ENCODE measurements at regions not wholly inside any gene's neighbourhood (a gene's known extent, or its start where the extent isn't known, plus 50 kb on each side); places are given as distances from the start of the nearest gene placed in this dataset.

GRCh38 chr12:46983393-46983793 is 96.0 kb upstream of the PCED1B start:
- Mint-ChIP-seq H3K27me3 (ENCODE audit: low read depth) (no peaks in the 10 kb centered on the region), H3K36me3 (ENCODE audit: insufficient read depth in 1 of 3, low read depth in 3 of 3) (peaks cover 2 to 3% (median 2%) of the 10 kb centered on the region in 3 experiments; a peak in 4 of 7 replicates), H3K4me3 (no peak overlapping the region), H3K27ac (no peak overlapping the region), H3K4me1 (peaks cover 4 to 5% of the 10 kb centered on the region in 2 experiments), H3K9me3 (peaks cover 4 to 7% of the 10 kb centered on the region in 2 experiments; a peak in 4 of 5 replicates)
- no peak overlapping the region for H3K14ac ChIP-seq (ENCODE audit: insufficient read depth, low read length)
- no peak overlapping the region for H3K18ac ChIP-seq (ENCODE audit: insufficient read length, low read depth, low read length)
- no peak overlapping the region for H2AFZ ChIP-seq (ENCODE audit: low read length)
- H2BK15ac ChIP-seq (ENCODE audit: low read depth, low read length), result no peak overlapping the region
- DNase-seq, result no peak
- no peaks in the 10 kb centered on the region for H3K23me2 ChIP-seq (ENCODE audit: insufficient read length, low read depth, low read length, poor library complexity, severe bottlenecking)
- H4K20me1 ChIP-seq (ENCODE audit: control insufficient read depth, insufficient read depth, insufficient read length), result no peaks in the 10 kb centered on the region
- H3K56ac ChIP-seq (ENCODE audit: insufficient read length, low read depth, low read length), result no peak overlapping the region
- TF ChIP-seq, protein P1, sequence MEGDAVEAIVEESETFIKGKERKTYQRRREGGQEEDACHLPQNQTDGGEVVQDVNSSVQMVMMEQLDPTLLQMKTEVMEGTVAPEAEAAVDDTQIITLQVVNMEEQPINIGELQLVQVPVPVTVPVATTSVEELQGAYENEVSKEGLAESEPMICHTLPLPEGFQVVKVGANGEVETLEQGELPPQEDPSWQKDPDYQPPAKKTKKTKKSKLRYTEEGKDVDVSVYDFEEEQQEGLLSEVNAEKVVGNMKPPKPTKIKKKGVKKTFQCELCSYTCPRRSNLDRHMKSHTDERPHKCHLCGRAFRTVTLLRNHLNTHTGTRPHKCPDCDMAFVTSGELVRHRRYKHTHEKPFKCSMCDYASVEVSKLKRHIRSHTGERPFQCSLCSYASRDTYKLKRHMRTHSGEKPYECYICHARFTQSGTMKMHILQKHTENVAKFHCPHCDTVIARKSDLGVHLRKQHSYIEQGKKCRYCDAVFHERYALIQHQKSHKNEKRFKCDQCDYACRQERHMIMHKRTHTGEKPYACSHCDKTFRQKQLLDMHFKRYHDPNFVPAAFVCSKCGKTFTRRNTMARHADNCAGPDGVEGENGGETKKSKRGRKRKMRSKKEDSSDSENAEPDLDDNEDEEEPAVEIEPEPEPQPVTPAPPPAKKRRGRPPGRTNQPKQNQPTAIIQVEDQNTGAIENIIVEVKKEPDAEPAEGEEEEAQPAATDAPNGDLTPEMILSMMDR (conservative IDR thresholded peaks at IDR 0.05), result no peak
- H4K8ac ChIP-seq (replicated peaks; ENCODE audit: insufficient read length, low read depth, low read length), result no peak overlapping the region
- no peak overlapping the region for H3K4me2 ChIP-seq (ENCODE audit: insufficient read depth, insufficient read length, low read length)
- H3K23ac ChIP-seq (ENCODE audit: insufficient read length, low read depth, low read length), result no peak overlapping the region
- no peaks in the 10 kb centered on the region for H3K4me1 ChIP-seq (ENCODE audit: insufficient read depth, low read length)
- WGBS (ENCODE audit: extremely low coverage, insufficient read length, low lambda C conversion rate), result no CpG with 5 or more reads among the region's 2 CpGs
- H3K79me1 ChIP-seq (ENCODE audit: insufficient read depth, low read depth, low read length, poor library complexity, severe bottlenecking), result no peaks in the 10 kb centered on the region
- H4K5ac ChIP-seq (ENCODE audit: insufficient read length, low read depth, low read length), result no peak overlapping the region
- H3K27ac ChIP-seq (ENCODE audit: insufficient read length, low read depth, low read length), result no peak overlapping the region
- no peak overlapping the region for H4K91ac ChIP-seq (ENCODE audit: insufficient read length, low read depth, low read length)
- no peak overlapping the region for H3T11ph ChIP-seq (ENCODE audit: low read length)
- no peak overlapping the region for H2AK5ac ChIP-seq (ENCODE audit: insufficient read length, low read length)
- H3K9ac ChIP-seq (ENCODE audit: extremely low read depth, insufficient read length, low read length), result no peak overlapping the region
- H2BK120ac ChIP-seq (ENCODE audit: low read depth, low read length, poor library complexity, severe bottlenecking), result no peak overlapping the region
- H3K27me3 ChIP-seq (ENCODE audit: insufficient read depth, low read length), result no peaks in the 10 kb centered on the region
- H3K9me3 ChIP-seq (ENCODE audit: control insufficient read depth, low read depth, low read length), result no peaks in the 10 kb centered on the region
- H3K4ac ChIP-seq (ENCODE audit: low read depth, low read length), result no peak overlapping the region
- no peak overlapping the region for H2BK5ac ChIP-seq (ENCODE audit: insufficient read length, low read length)
- no peak overlapping the region for H2BK20ac ChIP-seq (ENCODE audit: low read depth, low read length, poor library complexity, severe bottlenecking)
- no peak overlapping the region for H2BK12ac ChIP-seq (ENCODE audit: insufficient read length, low read depth, low read length)
- no peaks in the 10 kb centered on the region for H3K79me2 ChIP-seq (ENCODE audit: insufficient read depth, low read length)

Measured in H9 (cell line).